CD14-positive monocyte (primary cell): ENCODE measurements at regions not wholly inside any gene's neighbourhood (a gene's known extent, or its start where the extent isn't known, plus 50 kb on each side); places are given as distances from the start of the nearest gene placed in this dataset.

ENCODE experiments used
- DNase-seq, 3 donors: peaks; one replicate each; pipeline ENCODE4 v3.0.0-alpha.2; 2011 to 2022
- H2AFZ ChIP-seq: 2 replicates; pipeline ENCODE4 v1.6.0; 2012; ENCODE audit warnings: mild to moderate bottlenecking, low read depth, low read length, inconsistent platforms; ENCODE audit not compliant: insufficient read depth, poor library complexity, severe bottlenecking
- H3K27ac ChIP-seq, 2 donors: 1 replicate in 1 of 2; 2 replicates in 1 of 2; pipeline ENCODE4 v1.5.1; 2012 to 2013; ENCODE audit warnings: low read length in 2 of 2, control low read depth in 1 of 2, inconsistent platforms in 1 of 2, low read depth in 1 of 2, mild to moderate bottlenecking in 1 of 2
- H3K27me3 ChIP-seq, 2 donors: one replicate each; pipeline versions ENCODE4 v1.6.0 to v1.6.1; 2011 to 2013; ENCODE audit warnings: low read length in 2 of 2; ENCODE audit not compliant: control insufficient read depth in 2 of 2, insufficient read depth in 2 of 2
- H3K36me3 ChIP-seq, 2 donors: replicated peaks in 1 of 2; 1 replicate in 1 of 2; 2 replicates in 1 of 2; pipeline versions ENCODE4 v1.5.1 to v1.6.1; 2012 to 2013; ENCODE audit warnings: low read length in 2 of 2, control low read depth in 1 of 2, inconsistent platforms in 1 of 2, mild to moderate bottlenecking in 1 of 2; ENCODE audit not compliant: insufficient read depth in 2 of 2, control insufficient read depth in 1 of 2
- H3K4me1 ChIP-seq, 2 donors: 1 replicate in 1 of 2; 2 replicates in 1 of 2; pipeline versions ENCODE4 v1.5.1 to v1.6.1; 2012 to 2013; ENCODE audit warnings: low read length in 2 of 2, control low read depth in 1 of 2, inconsistent platforms in 1 of 2, mild to moderate bottlenecking in 1 of 2, moderate library complexity in 1 of 2; ENCODE audit not compliant: insufficient read depth in 2 of 2, control insufficient read depth in 1 of 2
- H3K4me2 ChIP-seq: replicated peaks from 2 replicates; pipeline ENCODE3; 2012; ENCODE audit warnings: low read length, moderate library complexity, mild to moderate bottlenecking; ENCODE audit not compliant: poor library complexity, severe bottlenecking; ENCODE audit errors: extremely low read depth
- H3K4me3 ChIP-seq, 3 experiments: fragments of 200-600 bp in 1 of 3; sonication (generic) in 1 of 3; replicated peaks in 1 of 3; 1 replicate in 2 of 3; 2 replicates in 1 of 3; pipeline ENCODE4 v1.5.1; 2011 to 2013; ENCODE audit warnings: low read length in 3 of 3, mild to moderate bottlenecking in 3 of 3, control low read depth in 2 of 3, low read depth in 2 of 3, inconsistent platforms in 1 of 3, moderate library complexity in 1 of 3
- H3K79me2 ChIP-seq: 2 replicates; pipeline ENCODE4 v1.6.0; 2012; ENCODE audit warnings: mild to moderate bottlenecking, control low read depth, inconsistent platforms, low read length, moderate library complexity; ENCODE audit not compliant: insufficient read depth
- H3K9ac ChIP-seq: 2 replicates; pipeline ENCODE4 v1.6.0; 2017; ENCODE audit warnings: low read length, mild to moderate bottlenecking; ENCODE audit not compliant: insufficient read depth, poor library complexity, severe bottlenecking
- H3K9me3 ChIP-seq, 2 donors: replicated peaks in 1 of 2; 1 replicate in 1 of 2; 2 replicates in 1 of 2; pipeline versions ENCODE4 v1.5.1 to v1.6.1; 2012 to 2013; ENCODE audit warnings: low read length in 2 of 2, control low read depth in 1 of 2; ENCODE audit not compliant: control insufficient read depth in 1 of 2, insufficient read depth in 1 of 2
- H4K20me1 ChIP-seq: 2 replicates; pipeline ENCODE4 v1.6.0; 2012; ENCODE audit warnings: mild to moderate bottlenecking, low read length, control low read depth, moderate library complexity; ENCODE audit not compliant: insufficient read depth
- H3K27ac Mint-ChIP-seq, 7 donors: one replicate each; pipeline ENCODE4 v1.8.0; 2020; ENCODE audit warnings: mild to moderate bottlenecking in 7 of 7, mixed read lengths in 7 of 7, moderate library complexity in 6 of 7, inconsistent platforms in 2 of 7
- H3K27me3 Mint-ChIP-seq, 3 donors: one replicate each; pipeline ENCODE4 v1.8.0; 2021 to 2022; ENCODE audit warnings: low read depth in 3 of 3, mild to moderate bottlenecking in 3 of 3, mixed read lengths in 3 of 3, moderate library complexity in 3 of 3, inconsistent platforms in 1 of 3
- H3K36me3 Mint-ChIP-seq, 2 donors: one replicate each; pipeline ENCODE4 v1.8.0; 2020; ENCODE audit warnings: mixed read lengths in 2 of 2, inconsistent platforms in 1 of 2, mild to moderate bottlenecking in 1 of 2
- H3K4me1 Mint-ChIP-seq: one replicate; pipeline ENCODE4 v1.8.0; 2020; ENCODE audit warnings: mild to moderate bottlenecking, mixed read lengths
- H3K4me3 Mint-ChIP-seq, 2 donors: one replicate each; pipeline ENCODE4 v1.8.0; 2020; ENCODE audit warnings: mild to moderate bottlenecking in 2 of 2, mixed read lengths in 2 of 2, moderate library complexity in 1 of 2
- H3K9me3 Mint-ChIP-seq, 7 donors: one replicate each; pipeline ENCODE4 v1.8.0; 2020 to 2022; ENCODE audit warnings: mixed read lengths in 7 of 7, mild to moderate bottlenecking in 6 of 7, moderate library complexity in 6 of 7, inconsistent platforms in 2 of 7
- CTCF ChIP-seq: fragments of 200-600 bp; IDR thresholded peaks from one replicate; pipeline ENCODE4 v1.8.0; 2022; ENCODE audit warnings: antibody characterized with exemption, mild to moderate bottlenecking
- WGBS: methylation state at CpG from one replicate; pipeline ENCODE4 v1.1.5; 2013; ENCODE audit warnings: missing lambda C conversion rate; ENCODE audit not compliant: insufficient coverage; 5-methylcytosine and 5-hydroxymethylcytosine counted together
- intact Hi-C, 2 donors: fragments of 100-400 bp; cut with micrococcal nuclease; formaldehyde crosslinking; loops; one replicate each; pipeline versions ENCODE4 v1.15.0 to v1.15.1; 2023

GRCh38 chr5:121246971-121247370 lies 604.7 kb upstream of the FTMT start:
- Histone ChIP-seq H4K20me1 (no peaks in the 10 kb centered on the region), H3K36me3 (no peaks in the 10 kb centered on the region), H3K4me2 (no peak overlapping the region), H3K4me1 (no peaks in the 10 kb centered on the region), H2AFZ (no peak overlapping the region), H3K79me2 (no peaks in the 10 kb centered on the region), H3K27me3 (no peaks in the 10 kb centered on the region), H3K9ac (no peak overlapping the region), H3K9me3 (no peaks in the 10 kb centered on the region), H3K4me3 (no peak overlapping the region), H3K27ac (no peak overlapping the region)
- H3K4me3 Mint-ChIP-seq, result no peak overlapping the region
- intact Hi-C loops, result no loop called here
- TF ChIP-seq CTCF, result no peak
- WGBS, result 92% methylated on average over 2 of the region's 3 CpGs
- no peak overlapping the region for H3K27ac Mint-ChIP-seq
- peaks cover 0 to 5% (median 0%) of the 10 kb centered on the region in 7 donors for H3K9me3 Mint-ChIP-seq
- H3K27me3 Mint-ChIP-seq, result no peaks in the 10 kb centered on the region
- no peaks in the 10 kb centered on the region for H3K4me1 Mint-ChIP-seq
- H3K36me3 Mint-ChIP-seq, result no peaks in the 10 kb centered on the region
- no peak for DNase-seq

GRCh38 chr5:121251954-121252353 lies 599.7 kb upstream of the FTMT start:
- no peak overlapping the region for H3K4me2 ChIP-seq
- WGBS, result no CpG with 5 or more reads among the region's 5 CpGs

More at GRCh38 chr5:121251954-121252353, 599.7 kb upstream of the FTMT start:
- H3K79me2 ChIP-seq, result no peaks in the 10 kb centered on the region
- no peak overlapping the region for H3K4me3 ChIP-seq
- peaks cover 0 to 7% of the 10 kb centered on the region in 2 donors for H3K9me3 ChIP-seq
- Mint-ChIP-seq H3K36me3 (no peaks in the 10 kb centered on the region), H3K27me3 (no peaks in the 10 kb centered on the region), H3K9me3 (peaks cover 0 to 7% (median 2%) of the 10 kb centered on the region in 7 donors), H3K4me1 (no peaks in the 10 kb centered on the region), H3K27ac (no peak overlapping the region), H3K4me3 (no peak overlapping the region)
- no peaks in the 10 kb centered on the region for H3K4me1 ChIP-seq
- no peak overlapping the region for H2AFZ ChIP-seq
- H3K27me3 ChIP-seq, result no peaks in the 10 kb centered on the region
- no peak for TF ChIP-seq CTCF
- H4K20me1 ChIP-seq, result no peaks in the 10 kb centered on the region
- no peaks in the 10 kb centered on the region for H3K36me3 ChIP-seq
- H3K9ac ChIP-seq, result no peak overlapping the region
- DNase-seq, result no peak
- H3K27ac ChIP-seq, result no peak overlapping the region
- intact Hi-C loops, result no loop called here
